ENCODE measurements at regions not wholly inside any gene's neighbourhood (a gene's known extent, or its start where the extent isn't known, plus 50 kb on each side); places are given as distances from the start of the nearest gene placed in this dataset.

DNA sequence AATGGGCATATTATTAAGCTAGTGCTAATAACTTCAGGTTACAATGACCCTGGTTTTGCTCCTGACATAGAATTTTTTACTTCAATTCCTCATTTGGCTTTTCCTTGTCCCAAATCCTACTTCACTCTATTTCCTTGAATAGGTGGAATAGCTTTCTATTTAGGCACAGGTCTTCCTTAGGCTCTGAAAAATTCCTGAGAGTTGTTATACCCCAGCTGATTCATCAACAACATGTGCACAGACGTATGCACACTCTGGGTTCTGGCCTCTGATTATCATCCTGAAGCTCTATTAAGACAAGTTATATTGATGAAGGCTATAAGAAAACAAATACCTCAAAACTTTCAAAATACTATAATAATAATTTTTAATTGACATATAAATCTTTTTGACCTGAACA, 172.4 kb downstream of the NTMT2 start:
- no peaks in the 10 kb centered on the region for H3K4me1 ChIP-seq
- H3K27ac ChIP-seq, result no peak overlapping the region
- no peak overlapping the region for H3K4me3 ChIP-seq
- H3K27me3 ChIP-seq, result no peaks in the 10 kb centered on the region
- no peak for DNase-seq
- no peaks in the 10 kb centered on the region for H3K36me3 ChIP-seq
- H3K9me3 ChIP-seq, result no peaks in the 10 kb centered on the region
- TF ChIP-seq POLR2A (IDR thresholded peaks at IDR 0.05) (no peak), POLR2AphosphoS5 (IDR thresholded peaks at IDR 0.05) (no peak), EP300 (IDR thresholded peaks at IDR 0.05) (no peak)
- TF ChIP-seq, protein P1, sequence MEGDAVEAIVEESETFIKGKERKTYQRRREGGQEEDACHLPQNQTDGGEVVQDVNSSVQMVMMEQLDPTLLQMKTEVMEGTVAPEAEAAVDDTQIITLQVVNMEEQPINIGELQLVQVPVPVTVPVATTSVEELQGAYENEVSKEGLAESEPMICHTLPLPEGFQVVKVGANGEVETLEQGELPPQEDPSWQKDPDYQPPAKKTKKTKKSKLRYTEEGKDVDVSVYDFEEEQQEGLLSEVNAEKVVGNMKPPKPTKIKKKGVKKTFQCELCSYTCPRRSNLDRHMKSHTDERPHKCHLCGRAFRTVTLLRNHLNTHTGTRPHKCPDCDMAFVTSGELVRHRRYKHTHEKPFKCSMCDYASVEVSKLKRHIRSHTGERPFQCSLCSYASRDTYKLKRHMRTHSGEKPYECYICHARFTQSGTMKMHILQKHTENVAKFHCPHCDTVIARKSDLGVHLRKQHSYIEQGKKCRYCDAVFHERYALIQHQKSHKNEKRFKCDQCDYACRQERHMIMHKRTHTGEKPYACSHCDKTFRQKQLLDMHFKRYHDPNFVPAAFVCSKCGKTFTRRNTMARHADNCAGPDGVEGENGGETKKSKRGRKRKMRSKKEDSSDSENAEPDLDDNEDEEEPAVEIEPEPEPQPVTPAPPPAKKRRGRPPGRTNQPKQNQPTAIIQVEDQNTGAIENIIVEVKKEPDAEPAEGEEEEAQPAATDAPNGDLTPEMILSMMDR (IDR thresholded peaks at IDR 0.05), result no peak
- intact Hi-C loops (cut with DNase I), result no loop called here
- 80 to 81% methylated on average over 1 of the region's 1 CpG for WGBS, 2 donors

DNA sequence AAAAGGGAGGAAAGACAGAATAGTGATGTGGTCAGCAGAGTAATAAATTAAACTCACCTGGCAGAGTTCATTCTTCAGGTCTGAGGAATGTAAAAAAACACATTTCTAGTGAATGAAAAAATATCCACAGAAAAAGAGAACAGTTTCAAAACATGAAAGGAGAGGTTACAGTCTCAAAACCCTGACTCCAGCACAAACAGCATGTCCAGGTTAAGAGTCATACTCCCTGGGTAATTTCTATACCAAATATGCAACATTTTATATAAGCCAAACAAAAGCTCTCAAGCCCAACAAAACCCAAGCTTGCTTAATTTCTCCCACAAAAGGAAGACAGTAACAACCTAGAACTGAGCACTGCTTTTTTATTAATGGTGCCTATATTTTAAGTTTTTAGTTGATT, 173.0 kb downstream of the NTMT2 start:
- intact Hi-C loops (cut with DNase I), result no loop called here
- H3K27ac ChIP-seq, result no peak overlapping the region

DNA sequence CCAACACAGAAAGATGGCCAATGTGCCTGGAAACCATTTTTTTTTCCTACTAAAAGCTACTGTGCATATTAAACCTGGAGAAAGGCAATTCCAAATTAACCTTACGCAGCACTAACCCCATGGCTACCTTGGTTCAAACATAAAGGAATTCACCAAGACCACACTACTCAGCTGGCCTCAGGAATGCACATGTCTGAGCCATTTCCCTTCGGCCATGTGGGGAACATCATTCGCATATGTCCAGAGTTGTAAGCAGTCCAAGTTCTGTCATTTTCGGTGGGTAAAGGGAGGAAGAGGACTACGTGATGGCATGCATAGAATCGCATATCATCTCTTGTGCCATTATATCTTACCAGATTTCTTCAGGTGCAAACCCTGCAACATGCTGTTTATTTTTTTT, 175.4 kb downstream of the NTMT2 start:
- intact Hi-C loops (cut with DNase I), result no loop called here
- Histone ChIP-seq H3K27me3 (no peaks in the 10 kb centered on the region), H3K4me1 (no peaks in the 10 kb centered on the region), H3K27ac (no peak overlapping the region), H3K4me3 (no peak overlapping the region), H3K9me3 (no peaks in the 10 kb centered on the region), H3K36me3 (no peaks in the 10 kb centered on the region)
- WGBS, 2 donors, result 81 to 89% methylated on average over 6 of the region's 6 CpGs
- DNase-seq, result no peak
- no peak for TF ChIP-seq EP300 (IDR thresholded peaks at IDR 0.05)
- TF ChIP-seq POLR2AphosphoS5 (IDR thresholded peaks at IDR 0.05), result no peak
- TF ChIP-seq POLR2A (IDR thresholded peaks at IDR 0.05), result no peak
- TF ChIP-seq, protein P1 (IDR thresholded peaks at IDR 0.05), result no peak

More for the DNA sequence above, 173.0 kb downstream of the NTMT2 start:
- TF ChIP-seq EP300 (IDR thresholded peaks at IDR 0.05) (no peak), POLR2A (IDR thresholded peaks at IDR 0.05) (no peak), POLR2AphosphoS5 (IDR thresholded peaks at IDR 0.05) (no peak)
- TF ChIP-seq, protein P1 (IDR thresholded peaks at IDR 0.05), result no peak
- H3K36me3 ChIP-seq, result no peaks in the 10 kb centered on the region
- no peaks in the 10 kb centered on the region for H3K9me3 ChIP-seq
- H3K27me3 ChIP-seq, result no peaks in the 10 kb centered on the region
- no peak overlapping the region for H3K4me3 ChIP-seq
- no peak for DNase-seq
- H3K4me1 ChIP-seq, result no peaks in the 10 kb centered on the region

DNA sequence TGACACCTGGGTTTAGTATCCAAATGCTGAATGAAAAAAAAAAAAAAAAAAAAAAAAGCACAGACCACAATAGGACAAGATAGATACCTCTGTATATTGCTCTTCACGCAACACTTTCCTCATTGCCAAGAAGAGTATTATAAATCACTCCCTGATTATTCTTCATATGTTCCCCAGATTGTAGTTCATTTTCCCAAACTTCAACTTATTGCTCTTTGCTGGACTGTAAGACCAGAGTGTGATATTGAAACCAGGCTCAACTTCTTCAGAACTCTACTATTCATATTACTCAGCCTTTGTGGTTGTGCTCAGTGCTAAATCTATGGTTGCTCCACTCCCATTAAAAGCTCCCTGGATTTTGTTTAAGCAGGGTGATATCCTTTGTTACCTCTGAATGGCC, 180.4 kb downstream of the NTMT2 start:
- Histone ChIP-seq H3K27ac (no peak overlapping the region), H3K27me3 (no peaks in the 10 kb centered on the region), H3K36me3 (no peaks in the 10 kb centered on the region), H3K4me1 (no peaks in the 10 kb centered on the region), H3K9me3 (no peaks in the 10 kb centered on the region), H3K4me3 (no peak overlapping the region)
- intact Hi-C loops (cut with DNase I), result no loop called here
- TF ChIP-seq POLR2A (IDR thresholded peaks at IDR 0.05) (no peak), POLR2AphosphoS5 (IDR thresholded peaks at IDR 0.05) (no peak), EP300 (IDR thresholded peaks at IDR 0.05) (no peak)
- TF ChIP-seq, protein P1 (IDR thresholded peaks at IDR 0.05), result no peak
- DNase-seq, result no peak
- 90 to 93% methylated on average over 1 of the region's 1 CpG for WGBS, 2 donors

DNA sequence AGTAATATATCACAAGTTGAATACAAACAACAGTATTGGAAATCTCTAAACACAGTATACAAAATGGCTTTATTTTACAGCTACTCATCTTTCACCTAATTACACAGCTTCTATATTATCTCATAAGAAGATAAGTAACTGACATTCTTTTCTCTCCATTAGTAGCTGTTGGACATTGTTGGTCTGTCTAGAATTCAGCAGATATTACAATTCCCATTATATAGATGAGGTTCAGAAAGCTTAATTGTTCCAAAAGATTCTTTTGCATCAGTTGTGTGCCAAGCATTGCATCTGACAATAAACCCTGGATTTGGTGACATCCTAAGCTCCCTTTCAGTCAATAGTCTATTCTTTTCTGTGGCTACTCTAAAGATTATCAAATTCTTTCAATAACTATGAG, 187.0 kb downstream of the NTMT2 start:
- TF ChIP-seq EP300 (IDR thresholded peaks at IDR 0.05), result no peak
- TF ChIP-seq, protein P1 (IDR thresholded peaks at IDR 0.05), result no peak
- intact Hi-C loops (cut with DNase I), result no loop called here
- Histone ChIP-seq H3K4me1 (no peaks in the 10 kb centered on the region), H3K4me3 (no peak overlapping the region), H3K36me3 (no peaks in the 10 kb centered on the region), H3K27me3 (no peaks in the 10 kb centered on the region), H3K27ac (no peak overlapping the region), H3K9me3 (no peaks in the 10 kb centered on the region)
- no peak for DNase-seq
